OCI-LY7 (cell line): ENCODE measurements at regions not wholly inside any gene's neighbourhood (a gene's known extent, or its start where the extent isn't known, plus 50 kb on each side); places are given as distances from the start of the nearest gene placed in this dataset.

Experiments used
- BruUV-seq: library from RNA; stranded (reverse); fragments of 400-500 nt; replicated peaks from 2 replicates; lab custom pipeline; 2021; lab: Mats Ljungman, UMichigan
- CTCF ChIA-PET: fragments of 300-600 bp; sonication (Branson Sonifier 250); formaldehyde crosslinking; loops from one replicate; lab custom pipeline; 2022; ENCODE audit warnings: antibody characterized with exemption; ENCODE audit not compliant: unreplicated experiment; lab: Charles Lee
- POLR2A ChIA-PET: fragments of 300-600 bp; sonication (Branson Sonifier 250); formaldehyde crosslinking; loops from one replicate; lab custom pipeline; 2022; ENCODE audit warnings: antibody characterized with exemption; lab: Charles Lee
- DNase-seq: peaks from one replicate; pipeline ENCODE4 v3.0.0-alpha.2; 2015; ENCODE audit warnings: low spot score
- H2AFZ ChIP-seq: fragments of 200-600 bp; sonication (generic), shearing (Covaris generic); 2 replicates; pipeline ENCODE4 v1.6.1; 2014; ENCODE audit warnings: mild to moderate bottlenecking, antibody characterized with exemption, low read length, moderate library complexity
- H3K27ac ChIP-seq: fragments of 200-600 bp; sonication (generic); 2 replicates; pipeline ENCODE4 v1.5.1; 2014; ENCODE audit warnings: mixed run types, low read depth, mild to moderate bottlenecking, moderate library complexity, low read length, inconsistent platforms; ENCODE audit not compliant: poor library complexity, severe bottlenecking
- H3K36me3 ChIP-seq: fragments of 200-600 bp; sonication (generic); 2 replicates; pipeline ENCODE4 v1.6.1; 2014; ENCODE audit warnings: mild to moderate bottlenecking, antibody characterized with exemption, low read length, moderate library complexity, mixed read lengths; ENCODE audit not compliant: insufficient read depth
- H3K4me1 ChIP-seq: fragments of 200-600 bp; sonication (generic); 2 replicates; pipeline ENCODE4 v1.5.1; 2014; ENCODE audit warnings: mild to moderate bottlenecking, low read length; ENCODE audit not compliant: insufficient read depth, poor library complexity, severe bottlenecking
- H3K4me2 ChIP-seq: fragments of 200-600 bp; sonication (generic); 2 replicates; pipeline ENCODE4 v1.6.1; 2014; ENCODE audit warnings: mild to moderate bottlenecking, low read length
- H3K4me3 ChIP-seq: fragments of 200-600 bp; sonication (generic); 2 replicates; pipeline ENCODE4 v1.5.1; 2014; ENCODE audit warnings: mild to moderate bottlenecking, low read depth, low read length; ENCODE audit not compliant: poor library complexity, severe bottlenecking
- H3K79me2 ChIP-seq: fragments of 200-600 bp; sonication (generic); 2 replicates; pipeline ENCODE4 v1.6.1; 2016; ENCODE audit warnings: low read depth, mild to moderate bottlenecking, low read length, moderate library complexity, mixed read lengths; ENCODE audit not compliant: insufficient read depth
- H3K9me2 ChIP-seq: fragments of 200-600 bp; sonication (generic); 2 replicates; pipeline ENCODE4 v1.6.1; 2016; ENCODE audit warnings: mild to moderate bottlenecking, low read length, mixed read lengths; ENCODE audit not compliant: insufficient read depth
- H3K9me3 ChIP-seq: fragments of 200-600 bp; sonication (generic); 2 replicates; pipeline ENCODE4 v1.6.1; 2014; ENCODE audit warnings: mild to moderate bottlenecking, mixed run types, low read length, mixed read lengths
- H4K20me1 ChIP-seq: fragments of 200-600 bp; sonication (generic); 2 replicates; pipeline ENCODE4 v1.6.1; 2014; ENCODE audit warnings: mild to moderate bottlenecking, antibody characterized with exemption, low read length, moderate library complexity, mixed read lengths; ENCODE audit not compliant: insufficient read depth
- EZH2phosphoT487 ChIP-seq: fragments of 200-600 bp; sonication (generic); IDR thresholded peaks from 2 replicates; pipeline ENCODE4 v1.6.1; 2018; ENCODE audit warnings: low read depth, borderline replicate concordance, mild to moderate bottlenecking, mixed run types, antibody characterized with exemption, low read length, moderate library complexity, mixed read lengths
- intact Hi-C: fragments of 100-400 bp; cut with micrococcal nuclease; formaldehyde crosslinking; loops from one replicate; pipeline ENCODE4 v1.10.0; 2022; ENCODE audit not compliant: unreplicated experiment
- TF ChIP-seq, protein P1 (sequence below): fragments of 200-600 bp; sonication (generic); conservative IDR thresholded peaks from 2 replicates; pipeline ENCODE4 v1.5.1; 2014; ENCODE audit warnings: mild to moderate bottlenecking, antibody characterized with exemption, low read length, moderate library complexity, mixed read lengths

- H2AFZ ChIP-seq, result no peak overlapping the region
- no TSS peak for BruUV-seq
- intact Hi-C loops, result no loop called here
- H3K4me2 ChIP-seq, result no peak overlapping the region
- ChIA-PET CTCF (no interaction called here), POLR2A (interaction anchor here (0.6 to 1.3 kb wide), 4 partner anchors 11 to 82 kb away, joined by 3 read pairs; no protein-coding TSS in a partner anchor)
- no peaks in the 10 kb centered on the region for H3K9me2 ChIP-seq
- H3K4me1 ChIP-seq, result no peaks in the 10 kb centered on the region
- no peak overlapping the region for H3K4me3 ChIP-seq
- H3K36me3 ChIP-seq, result no peaks in the 10 kb centered on the region
- no peak for DNase-seq
- H3K79me2 ChIP-seq, result no peaks in the 10 kb centered on the region
- no peaks in the 10 kb centered on the region for H3K9me3 ChIP-seq
- H3K27ac ChIP-seq, result no peak overlapping the region
- no peaks in the 10 kb centered on the region for H4K20me1 ChIP-seq
- TF ChIP-seq, protein P1, sequence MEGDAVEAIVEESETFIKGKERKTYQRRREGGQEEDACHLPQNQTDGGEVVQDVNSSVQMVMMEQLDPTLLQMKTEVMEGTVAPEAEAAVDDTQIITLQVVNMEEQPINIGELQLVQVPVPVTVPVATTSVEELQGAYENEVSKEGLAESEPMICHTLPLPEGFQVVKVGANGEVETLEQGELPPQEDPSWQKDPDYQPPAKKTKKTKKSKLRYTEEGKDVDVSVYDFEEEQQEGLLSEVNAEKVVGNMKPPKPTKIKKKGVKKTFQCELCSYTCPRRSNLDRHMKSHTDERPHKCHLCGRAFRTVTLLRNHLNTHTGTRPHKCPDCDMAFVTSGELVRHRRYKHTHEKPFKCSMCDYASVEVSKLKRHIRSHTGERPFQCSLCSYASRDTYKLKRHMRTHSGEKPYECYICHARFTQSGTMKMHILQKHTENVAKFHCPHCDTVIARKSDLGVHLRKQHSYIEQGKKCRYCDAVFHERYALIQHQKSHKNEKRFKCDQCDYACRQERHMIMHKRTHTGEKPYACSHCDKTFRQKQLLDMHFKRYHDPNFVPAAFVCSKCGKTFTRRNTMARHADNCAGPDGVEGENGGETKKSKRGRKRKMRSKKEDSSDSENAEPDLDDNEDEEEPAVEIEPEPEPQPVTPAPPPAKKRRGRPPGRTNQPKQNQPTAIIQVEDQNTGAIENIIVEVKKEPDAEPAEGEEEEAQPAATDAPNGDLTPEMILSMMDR, result no peak
- TF ChIP-seq EZH2phosphoT487, result no peak
These were observed 72.8 kb upstream of the FGGY start for GRCh38 chr1:59223989-59224634.

- no peak overlapping the region for H3K4me2 ChIP-seq
- BruUV-seq, result no TSS peak
- POLR2A ChIA-PET, result no interaction called here
- no peaks in the 10 kb centered on the region for H3K9me3 ChIP-seq
- DNase-seq, result no peak
- intact Hi-C loops, result no loop called here
- CTCF ChIA-PET, result no interaction called here
- TF ChIP-seq EZH2phosphoT487, result no peak
- TF ChIP-seq, protein P1, result no peak
- H3K4me1 ChIP-seq, result no peaks in the 10 kb centered on the region
- H3K36me3 ChIP-seq, result no peaks in the 10 kb centered on the region
- no peaks in the 10 kb centered on the region for H3K79me2 ChIP-seq
- H3K4me3 ChIP-seq, result no peak overlapping the region
- no peak overlapping the region for H3K27ac ChIP-seq
- H3K9me2 ChIP-seq, result no peaks in the 10 kb centered on the region
- H4K20me1 ChIP-seq, result no peaks in the 10 kb centered on the region
- no peak overlapping the region for H2AFZ ChIP-seq
These were observed 71.1 kb upstream of the FGGY start for GRCh38 chr1:59225594-59226316.

DNA sequence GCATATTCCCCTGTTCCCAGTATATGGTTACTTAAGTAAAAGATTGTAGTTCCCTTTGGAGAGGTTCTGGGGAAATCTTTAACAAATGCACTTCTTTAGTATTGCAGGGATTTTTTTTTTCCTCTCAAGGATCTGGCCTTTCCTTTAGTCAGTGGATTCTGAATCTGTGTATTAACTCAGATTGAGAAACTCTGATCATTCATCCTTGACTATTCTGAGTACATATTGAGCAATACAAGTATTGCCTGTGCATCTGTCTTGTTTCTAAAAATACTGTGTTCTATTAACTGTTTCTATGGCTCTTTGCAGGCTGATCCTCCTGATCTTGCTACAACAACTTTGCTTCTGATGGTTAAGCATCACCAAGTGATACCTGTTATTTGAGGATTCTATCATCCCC lies 67.8 kb upstream of the FGGY start:
- ChIA-PET CTCF (no interaction called here), POLR2A (no interaction called here)
- Histone ChIP-seq H3K4me3 (no peak overlapping the region), H3K4me1 (no peaks in the 10 kb centered on the region), H3K36me3 (no peaks in the 10 kb centered on the region), H3K79me2 (no peaks in the 10 kb centered on the region), H3K9me3 (no peaks in the 10 kb centered on the region), H3K9me2 (no peaks in the 10 kb centered on the region), H4K20me1 (no peaks in the 10 kb centered on the region), H3K4me2 (no peak overlapping the region), H3K27ac (no peak overlapping the region), H2AFZ (no peak overlapping the region)
- no peak for TF ChIP-seq EZH2phosphoT487
- TF ChIP-seq, protein P1, result no peak
- BruUV-seq, result no TSS peak
- intact Hi-C loops, result no loop called here
- no peak for DNase-seq
